ENCODE measurements at regions not wholly inside any gene's neighbourhood (a gene's known extent, or its start where the extent isn't known, plus 50 kb on each side); places are given as distances from the start of the nearest gene placed in this dataset.

GRCh38 chr3:182455011-182455410, 338.3 kb upstream of the ATP11B start:
- DNase-seq (ENCODE audit: low read depth, low spot score): no peak

DNA sequence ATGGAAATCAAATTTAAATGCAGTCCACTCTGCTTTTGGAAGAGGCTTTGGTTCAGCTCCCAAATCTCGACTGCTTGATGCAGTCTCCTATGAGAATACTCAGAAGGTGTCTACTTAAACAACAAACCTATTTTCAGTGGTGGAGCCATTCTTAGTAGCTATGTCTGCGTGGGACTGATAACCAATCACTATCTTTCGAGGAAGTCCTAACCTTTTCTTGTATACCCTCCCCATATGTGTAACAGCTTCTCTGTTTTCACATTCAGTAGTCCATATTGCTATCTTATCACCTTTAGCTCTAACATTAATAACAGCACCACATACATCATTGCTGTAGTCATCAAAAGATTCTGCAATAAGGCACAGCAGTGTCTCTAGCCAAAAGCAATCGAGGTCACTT, 333.0 kb upstream of the ATP11B start:
- no peak for DNase-seq (ENCODE audit: low read depth, low spot score)

- DNase-seq (ENCODE audit: low read depth, low spot score): no peak
Measured at GRCh38 chr3:182462152-182462551, 331.2 kb upstream of the ATP11B start.

GRCh38 chr3:182464513-182465145, 328.7 kb upstream of the ATP11B start:
- no peak for DNase-seq (ENCODE audit: low read depth, low spot score)

DNA sequence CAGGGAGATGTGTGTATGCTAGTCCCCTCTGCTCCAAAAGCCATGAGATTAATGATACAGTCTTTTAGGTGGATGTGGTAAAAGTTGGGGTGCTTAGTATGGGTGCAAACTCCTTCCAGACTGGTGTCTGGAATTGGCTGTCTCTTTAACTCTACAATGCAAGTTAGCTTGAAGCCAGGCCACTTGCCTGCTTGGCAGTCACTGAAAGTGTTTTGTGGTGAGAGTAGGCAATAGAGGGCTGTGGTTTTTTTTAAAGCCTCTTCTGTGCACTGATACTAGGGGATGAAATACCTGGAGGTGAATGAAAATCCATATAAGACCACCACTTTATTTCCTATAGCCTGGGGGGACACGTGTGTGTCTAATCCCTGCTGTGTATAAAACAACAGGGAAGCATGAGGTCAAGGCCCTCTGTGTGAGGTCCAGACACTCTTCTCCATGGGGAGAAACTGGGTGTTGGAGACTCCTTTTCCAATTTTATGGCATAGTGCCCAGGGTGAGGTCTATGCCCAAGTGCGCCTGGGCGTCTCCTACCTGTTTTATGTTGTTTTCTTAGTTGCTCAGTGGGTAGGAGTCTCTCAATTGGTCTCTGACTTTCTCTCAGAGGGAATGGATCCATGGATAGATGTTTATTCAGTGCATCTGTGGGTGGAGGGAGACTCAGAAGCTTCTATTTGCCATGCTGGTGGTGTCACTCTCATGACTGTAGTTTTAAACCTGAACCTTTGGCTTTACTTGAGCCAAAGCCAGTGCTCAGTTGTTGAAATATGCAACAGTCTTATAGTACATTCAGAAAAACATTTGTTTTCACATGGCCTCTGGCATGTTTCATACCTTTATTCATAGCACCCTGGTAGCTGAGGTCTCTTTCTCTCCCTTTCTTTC, 327.8 kb upstream of the ATP11B start:
- no peak for DNase-seq (ENCODE audit: low read depth, low spot score)

DNA sequence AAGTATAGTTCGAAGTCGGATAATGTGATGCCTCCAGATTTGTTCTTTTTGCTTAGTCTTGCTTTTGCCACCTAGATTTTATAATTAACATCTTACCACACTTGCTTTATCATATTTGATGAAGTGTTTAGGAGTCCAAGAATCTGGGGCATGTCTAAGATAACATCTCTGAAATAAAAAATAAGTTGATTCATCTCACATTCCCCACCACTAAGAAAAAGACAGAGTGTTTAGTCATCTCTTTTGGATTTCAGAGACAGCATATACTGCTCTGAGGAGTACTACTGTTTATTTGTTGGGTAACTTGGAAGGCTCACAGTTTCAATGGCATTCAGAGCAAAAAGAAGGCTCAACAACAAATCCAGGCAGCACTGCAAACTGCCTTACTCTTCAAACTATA, 324.2 kb upstream of the ATP11B start:
- no peak for DNase-seq (ENCODE audit: low read depth, low spot score)

GRCh38 chr3:182470187-182470586, 323.1 kb upstream of the ATP11B start:
- no peak for DNase-seq (ENCODE audit: low read depth, low spot score)

GRCh38 chr3:182473191-182473710, 320.1 kb upstream of the ATP11B start:
- no peak for DNase-seq (ENCODE audit: low read depth, low spot score)

- DNase-seq (ENCODE audit: low read depth, low spot score): no peak
Measured at GRCh38 chr3:182478369-182478768, 314.9 kb upstream of the ATP11B start.

DNA sequence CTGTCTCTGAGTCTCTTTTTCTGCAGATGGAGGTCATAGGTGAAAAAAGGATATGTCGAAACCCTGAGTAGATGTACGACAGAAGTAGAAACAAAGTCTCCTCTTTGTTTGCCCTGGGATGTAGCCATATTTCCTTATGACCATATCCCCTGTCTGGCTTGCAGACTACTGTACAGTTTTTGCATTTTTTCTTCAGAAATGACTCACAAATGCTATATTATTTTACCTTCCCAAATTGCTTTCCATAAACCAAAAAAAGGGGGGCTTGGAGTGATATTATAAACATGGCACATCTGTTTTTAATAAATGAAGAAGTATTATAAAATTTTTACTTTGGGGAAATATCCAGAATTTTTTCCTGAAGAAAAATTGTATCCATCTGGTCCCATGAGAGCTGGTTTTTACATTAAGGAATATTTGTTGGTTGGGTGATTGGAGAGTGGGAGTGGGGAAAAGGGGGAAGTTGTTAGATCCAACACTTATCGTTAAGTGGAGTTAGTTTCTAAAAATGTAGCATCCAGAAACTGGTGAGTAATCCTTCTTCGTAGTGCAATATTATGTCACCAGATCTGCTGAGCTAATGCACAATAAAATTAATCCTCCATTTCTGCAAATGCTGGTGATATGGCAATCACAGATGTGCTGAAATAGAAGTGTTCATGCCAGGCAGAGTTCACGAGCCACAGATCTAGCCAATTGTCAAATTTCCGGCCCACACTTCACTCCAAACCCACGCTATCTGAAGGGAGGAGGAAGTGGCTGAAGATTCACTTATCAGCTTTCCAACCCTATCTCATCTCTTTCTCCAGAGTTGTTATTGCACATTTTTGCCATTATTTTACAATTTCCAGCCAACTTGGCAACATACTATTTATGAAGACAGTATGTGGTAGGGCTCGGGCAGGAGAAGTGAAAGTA, 313.6 kb upstream of the ATP11B start:
- DNase-seq (ENCODE audit: low read depth, low spot score): no peak

DNA sequence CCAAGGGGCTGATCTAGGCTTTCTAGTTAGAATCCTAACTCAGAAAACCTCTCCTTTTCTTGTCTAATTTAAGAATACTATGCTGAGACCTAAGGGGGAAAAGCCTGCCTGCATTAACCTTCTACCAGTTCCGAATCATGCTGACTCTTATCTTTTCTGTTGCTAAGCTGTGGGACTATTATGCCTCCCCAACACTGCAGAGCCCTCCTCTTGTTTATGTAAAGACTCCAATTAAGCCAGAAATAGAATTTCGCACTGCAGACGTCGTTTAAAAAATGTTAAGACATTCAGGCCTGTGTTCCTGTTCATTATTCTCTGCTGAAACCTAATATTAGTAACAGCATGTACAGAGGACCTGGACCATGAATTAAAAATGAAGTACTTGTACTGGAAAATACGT, 310.6 kb upstream of the ATP11B start:
- no peak for DNase-seq (ENCODE audit: low read depth, low spot score)

DNA sequence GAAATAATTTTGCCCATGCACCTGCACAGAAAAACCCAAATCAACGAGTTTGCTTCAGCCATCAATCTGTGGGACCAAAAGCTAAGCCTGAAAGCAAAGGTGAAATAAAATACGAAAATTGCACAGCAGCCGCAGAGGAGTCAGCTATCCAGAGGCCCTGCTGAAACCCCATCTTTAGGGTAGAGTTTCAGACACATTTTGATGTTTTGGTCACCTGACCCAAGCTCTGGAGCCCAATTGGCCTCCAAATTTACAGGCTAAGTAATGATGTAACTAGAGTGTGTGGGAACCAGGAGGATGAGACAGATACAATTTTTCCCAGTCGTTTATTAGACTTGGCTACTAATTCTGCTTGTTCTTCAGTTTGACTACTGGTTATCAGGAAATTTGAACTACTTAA, 308.6 kb upstream of the ATP11B start:
- no peak for DNase-seq (ENCODE audit: low read depth, low spot score)

DNA sequence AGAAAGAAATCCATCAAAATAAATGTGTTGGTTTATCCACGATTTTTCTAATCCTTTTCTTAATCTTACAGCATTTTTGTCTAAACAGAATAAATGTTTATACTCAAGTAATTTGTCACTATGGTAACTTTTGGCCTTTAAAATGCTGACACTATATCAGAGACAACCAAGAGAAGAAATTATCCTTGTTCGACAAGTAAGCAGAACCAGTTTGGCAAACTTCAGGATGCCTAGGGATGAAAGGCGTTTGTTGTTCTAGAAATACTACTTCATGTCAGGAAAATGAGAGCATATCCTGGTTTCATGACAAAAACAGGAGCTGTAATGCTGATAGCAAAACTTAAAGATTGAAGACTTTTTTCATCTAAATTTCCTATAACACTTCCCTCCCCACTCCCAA, 308.0 kb upstream of the ATP11B start:
- DNase-seq (ENCODE audit: low read depth, low spot score): no peak

GRCh38 chr3:182486463-182486862, 306.8 kb upstream of the ATP11B start:
- DNase-seq (ENCODE audit: low read depth, low spot score): no peak

DNA sequence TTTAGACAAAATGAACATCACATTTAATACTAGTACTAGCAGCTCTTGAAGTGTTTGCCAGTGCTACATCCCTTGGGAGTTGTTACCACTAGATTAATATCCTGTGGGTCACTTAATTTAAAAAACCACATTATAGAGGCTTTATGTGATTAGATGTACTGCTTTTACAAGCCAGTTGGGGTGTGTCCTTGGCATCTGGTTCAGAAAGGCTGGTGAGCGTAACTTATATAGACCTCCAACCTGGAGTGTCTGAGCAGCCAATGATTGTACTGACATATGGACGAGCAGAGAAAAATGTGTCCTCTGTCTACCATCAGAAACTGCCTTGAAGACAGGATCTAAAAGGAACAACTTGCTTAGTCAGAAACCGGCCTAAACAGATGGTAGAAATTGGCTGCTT, 306.2 kb upstream of the ATP11B start:
- DNase-seq (ENCODE audit: low read depth, low spot score): no peak

GRCh38 chr3:182487611-182488010, 305.7 kb upstream of the ATP11B start:
- no peak for DNase-seq (ENCODE audit: low read depth, low spot score)

- no peak for DNase-seq (ENCODE audit: low read depth, low spot score)
Measured at GRCh38 chr3:182490596-182491491, 302.5 kb upstream of the ATP11B start.

- no peak for DNase-seq (ENCODE audit: low read depth, low spot score)
Measured at GRCh38 chr3:182491577-182491976, 301.7 kb upstream of the ATP11B start.

DNA sequence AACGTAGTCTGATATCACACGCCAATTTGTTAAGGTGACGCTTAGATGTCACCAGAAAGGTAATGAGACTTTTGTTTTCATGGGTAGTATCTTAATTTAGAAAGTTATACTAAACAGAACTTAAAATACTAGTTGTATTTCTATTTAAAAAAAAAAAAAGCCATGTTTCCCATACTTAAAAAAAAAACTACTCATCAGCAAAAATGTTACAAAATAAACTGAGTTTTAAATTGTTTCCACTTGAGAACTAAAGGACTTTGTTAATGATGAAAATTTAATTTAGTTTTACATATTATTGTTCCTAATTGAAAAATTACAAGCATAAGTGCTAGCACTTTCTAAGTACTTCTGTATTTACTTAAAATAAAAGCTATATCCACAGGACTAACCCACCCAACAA, 300.8 kb upstream of the ATP11B start:
- DNase-seq (ENCODE audit: low read depth, low spot score): no peak

- DNase-seq (ENCODE audit: low read depth, low spot score): peak; percentile 80
Measured at GRCh38 chr3:182500289-182500688, 293.0 kb upstream of the ATP11B start.

DNA sequence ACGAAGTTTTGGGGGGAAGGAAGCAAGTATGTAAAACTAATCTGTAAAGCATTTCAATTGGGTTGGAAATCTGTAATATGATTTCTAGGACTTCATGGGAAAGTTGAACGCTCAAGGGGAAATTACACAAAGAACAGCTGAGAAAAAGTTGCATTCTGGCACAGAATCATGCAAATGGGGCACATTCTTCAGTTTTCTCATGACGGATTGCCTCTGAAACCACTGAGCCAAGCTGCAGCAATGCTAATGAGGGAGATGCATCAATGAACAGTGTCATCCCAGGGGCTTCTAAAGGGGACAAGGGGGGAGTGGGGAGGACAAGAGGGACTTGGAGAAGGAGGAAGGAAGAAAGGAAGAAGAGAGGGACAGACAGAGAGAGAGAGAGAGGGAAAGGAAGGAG, 291.4 kb upstream of the ATP11B start:
- no peak for DNase-seq (ENCODE audit: low read depth, low spot score)

All from ELF-1 (cell line).